HG03558 (cell line): ENCODE measurements at regions not wholly inside any gene's neighbourhood (a gene's known extent, or its start where the extent isn't known, plus 50 kb on each side); places are given as distances from the start of the nearest gene placed in this dataset.

Experiments
- ATAC-seq: cut with Tn5 transposase; IDR thresholded peaks from one replicate; pipeline ENCODE4 v1.9.1; 2021; ENCODE audit warnings: moderate number of reproducible peaks; ENCODE audit not compliant: unreplicated experiment; ENCODE audit errors: extremely low read depth

GRCh38 chr2:217270485-217271121 is 410.7 kb upstream of the TNP1 start:
- no peak for ATAC-seq

GRCh38 chr2:217269701-217270484 is 410.0 kb upstream of the TNP1 start:
- ATAC-seq, result no peak

GRCh38 chr2:217268978-217269377 is 409.1 kb upstream of the TNP1 start:
- ATAC-seq, result no peak

GRCh38 chr2:217267758-217268157 is 407.9 kb upstream of the TNP1 start:
- ATAC-seq, result no peak

GRCh38 chr2:217263756-217264155 is 403.9 kb upstream of the TNP1 start:
- ATAC-seq, result no peak

GRCh38 chr2:217262911-217263310 is 403.0 kb upstream of the TNP1 start:
- ATAC-seq, result no peak

- ATAC-seq, result no peak
Measured at GRCh38 chr2:217261452-217261851, 401.6 kb upstream of the TNP1 start.

GRCh38 chr2:217260441-217261115 is 400.7 kb upstream of the TNP1 start:
- no peak for ATAC-seq

GRCh38 chr2:217258170-217258569 is 398.3 kb upstream of the TNP1 start:
- no peak for ATAC-seq

GRCh38 chr2:217256251-217256650 is 396.4 kb upstream of the TNP1 start:
- no peak for ATAC-seq

- ATAC-seq, result no peak
Measured at GRCh38 chr2:217254111-217254510, 394.2 kb upstream of the TNP1 start.

GRCh38 chr2:217252181-217252580 is 392.3 kb upstream of the TNP1 start:
- no peak for ATAC-seq

- no peak for ATAC-seq
Measured at GRCh38 chr2:217250013-217250524, 390.2 kb upstream of the TNP1 start.

GRCh38 chr2:217249121-217250012 is 389.5 kb upstream of the TNP1 start:
- ATAC-seq, result no peak

GRCh38 chr2:217248312-217248935 is 388.6 kb upstream of the TNP1 start:
- peak; percentile 62 for ATAC-seq

GRCh38 chr2:217247476-217247875 is 387.6 kb upstream of the TNP1 start:
- ATAC-seq, result no peak

GRCh38 chr2:217246108-217246507 is 386.2 kb upstream of the TNP1 start:
- ATAC-seq, result no peak

GRCh38 chr2:217244815-217245214 is 385.0 kb upstream of the TNP1 start:
- ATAC-seq, result no peak

- no peak for ATAC-seq
Measured at GRCh38 chr2:217242947-217243346, 383.1 kb upstream of the TNP1 start.

GRCh38 chr2:217231724-217232123 is 371.9 kb upstream of the TNP1 start:
- no peak for ATAC-seq
